Fibroblast of villous mesenchyme (primary cell): ENCODE measurements at regions not wholly inside any gene's neighbourhood (a gene's known extent, or its start where the extent isn't known, plus 50 kb on each side); places are given as distances from the start of the nearest gene placed in this dataset.

Experiments used
- DNase-seq: peaks from one replicate; pipeline ENCODE4 v3.0.0-alpha.2; 2010; ENCODE audit warnings: low read depth
- H3K4me3 ChIP-seq: 2 replicates; pipeline ENCODE4 v1.5.1; 2011; ENCODE audit warnings: low read depth, mild to moderate bottlenecking, low read length
- CTCF ChIP-seq: IDR thresholded peaks from 2 replicates; pipeline ENCODE4 v1.5.1; 2012; ENCODE audit warnings: low read depth, mild to moderate bottlenecking, low read length; ENCODE audit not compliant: insufficient read depth

- no peak for TF ChIP-seq CTCF
- H3K4me3 ChIP-seq: no peak overlapping the region
- no peak for DNase-seq
Measured at GRCh38 chr4:136900696-136901095, 631.6 kb downstream of the PCDH18 start.

- no peak for DNase-seq
- TF ChIP-seq CTCF: no peak
- H3K4me3 ChIP-seq: no peak overlapping the region
Measured at GRCh38 chr4:136898590-136899248, 633.6 kb downstream of the PCDH18 start.

DNA sequence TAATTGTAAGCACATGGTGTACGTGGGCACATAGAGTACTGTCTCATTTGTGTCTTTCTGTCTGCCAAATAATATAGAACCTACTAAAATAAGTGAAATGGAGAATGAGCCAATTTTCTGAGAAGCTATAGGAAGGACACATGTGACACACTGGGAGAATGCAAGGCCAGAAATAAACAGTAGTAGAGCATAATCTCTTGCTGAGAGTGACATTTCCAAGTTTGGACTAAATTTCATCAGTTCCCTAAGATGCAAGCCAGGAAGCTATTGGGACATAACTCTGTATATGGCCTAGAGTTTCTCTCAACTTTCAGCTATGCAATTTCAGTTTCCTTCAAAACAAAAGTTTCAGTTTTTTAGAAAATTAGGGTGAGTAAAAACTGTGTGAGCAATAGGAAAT lies 638.7 kb downstream of the PCDH18 start:
- no peak for TF ChIP-seq CTCF
- no peak overlapping the region for H3K4me3 ChIP-seq
- DNase-seq: no peak

- H3K4me3 ChIP-seq: no peak overlapping the region
- TF ChIP-seq CTCF: no peak
- DNase-seq: no peak
Measured at GRCh38 chr4:136881666-136882065, 650.6 kb downstream of the PCDH18 start.

- no peak overlapping the region for H3K4me3 ChIP-seq
- TF ChIP-seq CTCF: no peak
- DNase-seq: no peak
Measured at GRCh38 chr4:136873555-136873954, 658.7 kb downstream of the PCDH18 start.

DNA sequence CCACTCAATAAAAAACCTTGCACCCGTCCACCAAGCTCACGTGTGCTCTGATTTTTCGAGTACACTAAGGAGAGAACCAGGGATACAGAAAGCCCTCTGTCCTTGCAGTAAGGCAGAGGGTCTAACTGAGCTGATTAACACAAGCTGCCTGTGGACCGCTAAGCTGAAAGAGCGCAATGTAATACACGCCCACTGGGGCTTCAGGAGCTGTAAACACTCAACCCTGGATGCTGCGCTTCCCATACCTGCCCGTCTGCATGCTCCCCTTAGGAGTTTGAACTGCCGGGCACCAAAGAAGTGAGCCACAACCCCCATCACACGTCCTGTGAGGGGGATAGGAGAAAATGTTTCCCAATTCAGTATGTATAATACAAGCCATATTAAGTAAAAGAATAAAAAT lies 664.8 kb downstream of the PCDH18 start:
- TF ChIP-seq CTCF: no peak
- no peak for DNase-seq
- no peak overlapping the region for H3K4me3 ChIP-seq

DNA sequence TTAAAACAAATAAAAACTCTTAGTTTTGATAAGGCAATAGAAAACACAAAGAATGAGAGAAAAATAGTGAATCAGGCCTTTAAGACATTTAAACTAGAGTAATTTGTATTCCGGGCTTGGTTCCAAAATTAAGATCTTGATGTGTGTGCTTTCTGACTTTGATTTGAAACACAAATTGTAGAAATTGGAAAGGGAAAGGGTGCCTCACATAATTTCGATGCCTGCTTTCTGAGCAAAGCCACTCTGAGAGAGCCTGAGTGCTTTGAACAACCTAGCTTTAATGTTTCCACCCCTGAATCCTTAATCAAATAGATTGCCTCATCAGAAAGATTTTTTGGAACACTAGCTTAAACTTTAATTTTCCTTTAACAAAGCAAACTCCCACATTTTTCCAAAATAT lies 666.8 kb downstream of the PCDH18 start:
- no peak overlapping the region for H3K4me3 ChIP-seq
- no peak for DNase-seq
- no peak for TF ChIP-seq CTCF
